Progenitor cell of endocrine pancreas (in vitro differentiated cells): ENCODE measurements at regions not wholly inside any gene's neighbourhood (a gene's known extent, or its start where the extent isn't known, plus 50 kb on each side); places are given as distances from the start of the nearest gene placed in this dataset.
"Not testable (repeated sequence)": the region's sequence is repeated elsewhere in the genome, so short reads cannot be mapped to it uniquely, and the experiment has no call there.

ENCODE experiments used
- DNase-seq: peaks from one replicate; pipeline ENCODE4 v3.0.0; 2021; ENCODE audit warnings: low spot score; ENCODE audit not compliant: unreplicated experiment
- H3K27ac Mint-ChIP-seq: 2 replicates; pipeline ENCODE4 v1.8.0; 2021; ENCODE audit warnings: mild to moderate bottlenecking, moderate library complexity, mixed read lengths
- H3K27me3 Mint-ChIP-seq: 2 replicates; pipeline ENCODE4 v1.8.0; 2021; ENCODE audit warnings: mixed read lengths
- H3K36me3 Mint-ChIP-seq: 2 replicates; pipeline ENCODE4 v1.8.0; 2022; ENCODE audit warnings: mixed read lengths; ENCODE audit not compliant: insufficient read depth
- H3K4me1 Mint-ChIP-seq: 2 replicates; pipeline ENCODE4 v1.8.0; 2021; ENCODE audit warnings: low read depth, mixed read lengths
- H3K4me3 Mint-ChIP-seq: 2 replicates; pipeline ENCODE4 v1.8.0; 2021; ENCODE audit warnings: low read depth, mild to moderate bottlenecking, moderate library complexity, mixed read lengths
- H3K9me3 Mint-ChIP-seq: 2 replicates; pipeline ENCODE4 v1.8.0; 2021; ENCODE audit warnings: low read depth, mixed read lengths
- CTCF ChIP-seq: fragments of 200-600 bp; sonication (generic); IDR thresholded peaks from one replicate; pipeline ENCODE4 v1.5.0; 2021; ENCODE audit warnings: antibody characterized with exemption, mild to moderate bottlenecking; ENCODE audit not compliant: unreplicated experiment

- H3K4me3 Mint-ChIP-seq: no peak overlapping the region
- H3K36me3 Mint-ChIP-seq: no peaks in the 10 kb centered on the region
- H3K4me1 Mint-ChIP-seq: no peaks in the 10 kb centered on the region
- peaks cover 5% of the 10 kb centered on the region for H3K27me3 Mint-ChIP-seq
- no peak overlapping the region for H3K27ac Mint-ChIP-seq
- no peaks in the 10 kb centered on the region for H3K9me3 Mint-ChIP-seq
- no peak for TF ChIP-seq CTCF
- DNase-seq: no peak
Measured at GRCh38 chr2:95757988-95758387, 166.2 kb downstream of the TRIM43 start.

- no peak for TF ChIP-seq CTCF
- no peak for DNase-seq
- Mint-ChIP-seq H3K27ac (no peak overlapping the region), H3K36me3 (no peaks in the 10 kb centered on the region), H3K4me3 (no peak overlapping the region), H3K27me3 (peaks cover 3% of the 10 kb centered on the region), H3K9me3 (no peaks in the 10 kb centered on the region), H3K4me1 (no peaks in the 10 kb centered on the region)
Measured at GRCh38 chr2:95759481-95760246, 167.9 kb downstream of the TRIM43 start.

- H3K27ac Mint-ChIP-seq: no peak overlapping the region
- no peaks in the 10 kb centered on the region for H3K9me3 Mint-ChIP-seq
- TF ChIP-seq CTCF: no peak
- H3K4me3 Mint-ChIP-seq: no peak overlapping the region
- DNase-seq: no peak
- H3K27me3 Mint-ChIP-seq: no peaks in the 10 kb centered on the region
- no peaks in the 10 kb centered on the region for H3K4me1 Mint-ChIP-seq
- H3K36me3 Mint-ChIP-seq: no peaks in the 10 kb centered on the region
Measured at GRCh38 chr2:95760806-95761525, 169.2 kb downstream of the TRIM43 start.

DNA sequence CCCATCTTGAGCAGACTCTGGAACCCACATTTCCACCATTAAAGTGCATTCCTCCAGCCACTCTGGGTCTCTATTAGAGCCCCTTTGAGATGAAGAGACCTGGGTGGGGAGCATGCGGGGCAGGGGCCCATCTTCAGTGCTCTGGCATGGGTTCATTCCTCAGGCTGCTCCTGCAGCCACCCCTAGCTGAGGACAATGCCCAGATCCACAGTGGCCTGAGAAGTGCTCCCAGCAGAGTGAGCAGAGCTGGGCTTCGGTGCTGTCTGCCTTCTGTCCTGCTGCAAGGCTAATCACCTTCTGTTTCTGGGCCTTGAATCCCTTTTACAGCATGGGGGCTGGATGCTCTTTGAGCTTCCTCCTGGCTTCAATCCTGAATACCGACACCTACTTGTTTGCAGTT, 169.8 kb downstream of the TRIM43 start:
- Mint-ChIP-seq H3K27ac (no peak overlapping the region), H3K27me3 (no peaks in the 10 kb centered on the region), H3K4me3 (no peak overlapping the region), H3K9me3 (no peaks in the 10 kb centered on the region), H3K4me1 (no peaks in the 10 kb centered on the region), H3K36me3 (no peaks in the 10 kb centered on the region)
- DNase-seq: no peak
- TF ChIP-seq CTCF: no peak

DNA sequence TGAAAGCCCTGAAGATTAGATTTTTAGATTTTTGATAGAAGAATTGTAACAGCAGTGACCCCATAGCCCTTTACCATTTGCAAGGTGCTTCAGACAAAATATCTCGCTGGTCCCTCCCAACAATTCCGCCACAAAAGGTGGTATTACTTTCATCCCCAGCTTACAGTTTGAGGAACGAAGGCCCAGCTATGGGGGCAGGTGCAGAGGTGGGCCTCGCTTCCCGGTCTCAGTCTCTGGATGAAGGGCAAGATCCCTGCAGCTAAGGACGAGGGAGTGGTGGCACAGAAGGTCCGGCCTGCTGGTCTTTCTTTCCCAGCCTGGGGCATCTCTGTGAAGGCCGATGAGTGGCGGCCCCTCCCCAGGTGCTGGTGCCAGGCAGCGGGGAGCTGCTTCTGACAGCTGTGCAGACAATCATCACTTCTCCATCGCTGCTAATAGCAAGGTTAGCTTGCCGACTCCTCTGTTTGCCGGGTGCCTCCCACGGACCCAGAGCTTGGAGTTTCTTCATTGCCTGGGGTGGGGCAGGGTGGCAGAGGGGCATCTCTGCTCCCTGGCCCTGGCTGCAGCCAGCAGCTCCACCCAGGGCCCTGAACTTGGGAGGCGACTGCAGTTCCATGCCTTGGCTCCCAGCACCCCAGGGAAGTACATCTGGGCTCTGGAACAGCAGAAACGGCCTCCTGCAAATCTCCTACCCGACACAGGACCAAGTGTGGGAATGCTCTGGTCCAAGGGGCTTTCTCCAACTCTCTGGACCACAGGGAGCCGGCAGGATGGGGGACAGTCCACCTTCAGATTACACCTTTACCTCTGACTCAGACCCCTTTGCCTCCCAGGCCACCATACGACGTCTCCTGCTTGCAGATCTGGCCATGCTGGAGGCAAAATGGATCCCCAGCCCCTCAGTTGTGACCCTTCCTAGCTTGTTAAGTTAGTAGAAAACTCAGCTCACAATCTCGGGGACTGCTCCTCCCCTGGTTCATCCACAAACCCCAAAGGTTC, 170.5 kb downstream of the TRIM43 start:
- H3K4me3 Mint-ChIP-seq: not testable (repeated sequence)

DNA sequence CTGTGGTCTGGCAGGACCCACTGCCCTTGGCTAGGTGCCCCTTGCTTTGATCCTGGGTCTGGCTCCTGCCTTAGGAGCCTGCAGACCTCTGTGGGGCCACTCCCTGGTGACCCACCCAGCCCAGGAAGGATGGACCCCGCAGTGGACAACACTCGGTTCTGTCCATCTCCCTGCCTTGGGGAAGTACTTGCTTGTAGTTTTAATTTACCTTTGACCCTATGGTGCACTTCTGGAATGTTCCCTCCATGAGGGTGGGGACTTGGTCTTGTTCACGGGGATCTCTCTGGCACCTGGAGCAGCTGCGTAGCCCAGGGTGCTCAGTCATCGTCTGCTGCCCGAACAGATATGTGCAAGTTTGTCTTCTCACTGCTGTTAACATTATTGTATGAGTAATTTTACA, 171.3 kb downstream of the TRIM43 start:
- DNase-seq: not testable (repeated sequence)

More for the DNA sequence above, 170.5 kb downstream of the TRIM43 start:
- H3K4me1 Mint-ChIP-seq, H3K36me3 Mint-ChIP-seq, H3K27ac Mint-ChIP-seq, H3K9me3 Mint-ChIP-seq, H3K27me3 Mint-ChIP-seq, DNase-seq: not testable (repeated sequence)

DNA sequence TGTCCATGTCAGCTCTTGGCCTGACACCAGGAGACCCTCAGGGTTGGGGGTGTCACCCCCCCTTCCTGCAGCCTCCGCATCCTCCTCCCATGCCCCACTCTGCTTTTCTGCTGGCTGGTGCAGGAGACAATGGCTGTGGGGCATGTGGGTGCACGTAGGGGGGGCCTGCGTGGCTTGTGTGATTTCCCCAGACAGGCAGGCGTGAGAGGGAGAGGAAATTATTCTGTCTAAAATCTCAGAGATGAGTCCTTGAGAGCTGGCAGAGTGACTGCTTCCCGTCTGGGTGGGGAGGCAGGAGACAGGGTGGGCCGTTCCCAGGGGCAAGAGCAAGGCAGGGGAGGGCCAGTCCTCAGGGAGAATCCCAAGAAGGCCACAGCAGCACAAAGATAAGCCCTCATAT, 173.2 kb downstream of the TRIM43 start:
- H3K27ac Mint-ChIP-seq, H3K4me3 Mint-ChIP-seq, DNase-seq, H3K36me3 Mint-ChIP-seq, H3K27me3 Mint-ChIP-seq, H3K9me3 Mint-ChIP-seq, H3K4me1 Mint-ChIP-seq: not testable (repeated sequence)

More for the DNA sequence above, 171.3 kb downstream of the TRIM43 start:
- H3K27me3 Mint-ChIP-seq, H3K36me3 Mint-ChIP-seq, H3K9me3 Mint-ChIP-seq, H3K4me3 Mint-ChIP-seq, H3K27ac Mint-ChIP-seq, H3K4me1 Mint-ChIP-seq: not testable (repeated sequence)
